ENCODE measurements at regions not wholly inside any gene's neighbourhood (a gene's known extent, or its start where the extent isn't known, plus 50 kb on each side); places are given as distances from the start of the nearest gene placed in this dataset.
"Not testable (repeated sequence)": the region's sequence is repeated elsewhere in the genome, so short reads cannot be mapped to it uniquely, and the experiment has no call there.

- no peak for DNase-seq
These were observed 360.0 kb downstream of the NPHP4 start for GRCh38 chr1:5632224-5632623.

- DNase-seq: no peak
These were observed 363.8 kb downstream of the NPHP4 start for GRCh38 chr1:5628416-5628815.

- no peak for DNase-seq
These were observed 368.8 kb downstream of the NPHP4 start for GRCh38 chr1:5623399-5623798.

GRCh38 chr1:5622412-5622811, 369.8 kb downstream of the NPHP4 start:
- DNase-seq: no peak

GRCh38 chr1:5621692-5622091, 370.5 kb downstream of the NPHP4 start:
- DNase-seq: no peak

GRCh38 chr1:5620997-5621396, 371.2 kb downstream of the NPHP4 start:
- DNase-seq: peak; percentile 26

- no peak for DNase-seq
These were observed 371.8 kb downstream of the NPHP4 start for GRCh38 chr1:5620418-5620817.

GRCh38 chr1:5619469-5619868, 372.8 kb downstream of the NPHP4 start:
- DNase-seq: no peak

- DNase-seq: no peak
These were observed 374.7 kb downstream of the NPHP4 start for GRCh38 chr1:5617546-5617945.

GRCh38 chr1:5617179-5617520, 375.1 kb downstream of the NPHP4 start:
- DNase-seq: no peak

GRCh38 chr1:5616366-5617178, 375.7 kb downstream of the NPHP4 start:
- DNase-seq: no peak

GRCh38 chr1:5615076-5615475, 377.1 kb downstream of the NPHP4 start:
- DNase-seq: no peak

- DNase-seq: no peak
These were observed 378.3 kb downstream of the NPHP4 start for GRCh38 chr1:5613900-5614299.

- DNase-seq: no peak
These were observed 380.4 kb downstream of the NPHP4 start for GRCh38 chr1:5611851-5612250.

- DNase-seq: no peak
These were observed 380.8 kb downstream of the NPHP4 start for GRCh38 chr1:5611431-5611830.

GRCh38 chr1:5610432-5610831, 381.8 kb downstream of the NPHP4 start:
- no peak for DNase-seq

- DNase-seq: no peak
These were observed 388.7 kb downstream of the NPHP4 start for GRCh38 chr1:5603353-5604104.

- not testable (repeated sequence) for DNase-seq
These were observed 389.5 kb downstream of the NPHP4 start for GRCh38 chr1:5602718-5603117.

GRCh38 chr1:5601516-5601915, 390.7 kb downstream of the NPHP4 start:
- no peak for DNase-seq

- no peak for DNase-seq
These were observed 392.7 kb downstream of the NPHP4 start for GRCh38 chr1:5599541-5599940.

GRCh38 chr1:5598824-5599395, 393.3 kb downstream of the NPHP4 start:
- DNase-seq: no peak

GRCh38 chr1:5597991-5598823, 394.0 kb downstream of the NPHP4 start:
- no peak for DNase-seq
